ENCODE measurements at regions not wholly inside any gene's neighbourhood (a gene's known extent, or its start where the extent isn't known, plus 50 kb on each side); places are given as distances from the start of the nearest gene placed in this dataset.
"Not testable (repeated sequence)": the region's sequence is repeated elsewhere in the genome, so short reads cannot be mapped to it uniquely, and the experiment has no call there.

DNA sequence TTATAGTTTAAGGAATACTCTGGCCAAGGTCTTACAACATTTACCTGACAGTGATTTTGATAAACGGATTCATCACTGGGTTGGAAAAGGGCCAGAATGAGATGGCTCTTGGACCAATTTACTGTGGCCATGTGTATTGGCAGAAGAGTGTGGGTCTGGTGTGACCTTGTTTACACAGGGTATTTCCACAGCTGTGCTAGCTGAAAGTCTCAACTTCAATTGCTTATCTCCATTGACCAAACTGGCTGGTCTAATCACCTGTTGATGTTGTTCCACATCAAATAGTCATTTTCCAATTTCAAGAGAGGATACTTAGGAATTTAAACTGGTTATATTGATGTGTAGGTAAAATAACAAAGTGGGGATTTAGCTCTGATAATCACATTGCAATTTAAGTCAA, 501.6 kb upstream of the MAP3K7 start:
- no peak for DNase-seq (ENCODE audit: low spot score)

DNA sequence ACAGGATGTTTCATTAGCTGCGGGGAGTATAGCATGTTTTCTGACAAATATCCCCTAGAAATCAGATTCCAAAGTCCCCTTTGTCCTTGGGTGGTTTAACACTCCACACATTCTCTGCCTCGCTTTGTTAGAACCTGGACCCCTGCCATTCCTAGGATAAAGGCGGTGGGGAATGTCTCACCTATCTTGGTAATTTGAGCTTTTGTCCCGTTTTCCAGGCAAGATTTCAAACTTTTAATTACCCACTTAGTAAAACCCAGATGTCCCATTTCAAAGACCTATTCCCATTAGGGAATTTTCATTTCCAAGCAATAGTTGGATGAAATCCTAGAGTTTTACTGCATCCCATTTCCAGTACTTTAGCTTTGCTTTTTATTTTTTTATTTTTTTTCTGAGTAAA, 501.0 kb upstream of the MAP3K7 start:
- no peak for DNase-seq (ENCODE audit: low spot score)

DNA sequence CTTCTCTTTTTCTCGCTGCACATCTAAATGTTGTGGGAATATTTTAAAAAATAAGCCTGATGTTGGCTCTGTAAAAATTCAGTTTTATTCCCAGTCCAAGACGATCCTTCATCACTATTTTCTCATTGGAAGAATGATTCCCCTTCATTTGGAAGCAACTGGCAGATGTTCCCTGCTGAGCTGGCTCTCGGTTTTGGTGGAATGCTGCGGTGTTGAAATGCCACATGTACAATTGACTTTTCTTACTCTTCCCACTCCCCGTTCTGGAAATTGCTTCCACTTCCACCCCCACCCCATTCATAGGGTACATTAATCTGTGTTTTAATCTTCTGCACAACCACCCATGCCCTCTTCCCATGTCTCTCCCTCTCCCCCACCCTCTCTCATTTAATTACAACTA, 496.3 kb upstream of the MAP3K7 start:
- no peak for DNase-seq (ENCODE audit: low spot score)

DNA sequence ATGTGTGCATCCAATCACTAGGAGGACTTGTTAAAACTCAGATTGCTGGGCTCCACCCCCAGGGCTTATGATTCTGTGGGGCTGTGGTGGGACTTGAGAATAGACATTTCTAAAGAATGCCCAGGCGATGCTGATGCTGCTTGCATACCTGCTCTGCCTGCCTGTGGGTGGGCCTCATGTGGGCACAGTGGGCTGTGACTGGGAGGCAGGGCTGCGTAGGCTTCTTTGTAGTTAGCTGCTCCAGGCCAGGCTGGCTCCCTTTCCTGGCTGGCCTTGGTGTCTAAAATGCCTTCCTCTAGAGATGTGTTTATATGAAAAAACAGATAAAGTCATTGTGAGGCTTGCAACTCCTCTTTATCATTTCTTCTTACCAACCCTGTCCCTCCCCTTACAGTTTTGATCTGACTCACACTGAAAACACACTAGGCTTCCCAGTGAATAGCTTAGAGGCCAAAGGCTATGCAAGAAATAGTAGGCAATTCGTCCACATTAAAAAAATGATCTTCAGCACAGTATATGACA, 495.5 kb upstream of the MAP3K7 start:
- DNase-seq (ENCODE audit: low spot score), result no peak

DNA sequence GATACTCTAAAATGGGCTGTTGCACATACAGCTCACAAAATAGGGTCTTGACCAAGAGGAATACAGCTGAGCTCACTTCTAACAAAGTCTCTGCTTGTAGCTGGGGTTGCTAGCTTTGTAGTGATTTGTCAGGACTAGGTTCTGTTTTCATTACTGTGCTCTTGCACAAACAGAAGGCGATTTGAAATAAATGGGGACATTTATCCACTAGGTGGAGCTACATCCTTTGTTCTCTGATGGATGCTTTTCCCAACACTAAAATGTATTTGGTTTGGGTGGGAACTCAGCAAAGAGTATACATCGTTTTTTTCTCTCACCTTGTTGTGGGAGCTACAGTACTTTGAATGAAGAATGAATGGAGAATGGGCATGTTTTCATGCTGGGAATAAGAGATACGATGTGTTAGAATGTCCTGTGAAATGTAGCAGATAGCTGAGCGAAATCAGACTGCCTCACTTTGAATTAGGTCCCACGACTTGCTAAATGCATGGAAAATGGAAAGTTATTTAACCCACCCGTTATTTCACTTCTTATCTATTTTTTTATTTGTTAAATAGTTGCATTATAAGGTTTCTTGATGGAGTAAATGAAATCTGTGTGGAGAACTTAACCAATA, 494.7 kb upstream of the MAP3K7 start:
- DNase-seq (ENCODE audit: low spot score), result peak; percentile 60

DNA sequence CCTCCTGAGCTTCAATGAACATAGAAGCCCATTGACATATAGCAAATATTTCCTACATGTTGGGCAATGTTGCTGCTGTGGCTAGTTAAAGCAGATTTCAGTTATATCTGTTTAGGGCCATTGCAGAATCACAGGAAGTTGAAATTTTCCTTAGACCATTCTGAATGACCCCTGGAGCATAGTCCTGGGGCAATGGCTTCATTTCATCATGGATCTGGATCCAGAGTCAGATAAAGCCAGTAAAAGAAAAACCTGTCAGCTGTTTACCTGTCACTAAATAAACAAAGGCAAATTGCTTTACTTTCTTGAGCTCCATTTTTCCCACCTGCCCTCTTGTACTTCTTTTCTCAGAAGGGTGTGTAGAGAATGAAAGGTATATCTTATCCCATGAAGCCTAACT, 494.0 kb upstream of the MAP3K7 start:
- DNase-seq (ENCODE audit: low spot score), result no peak

DNA sequence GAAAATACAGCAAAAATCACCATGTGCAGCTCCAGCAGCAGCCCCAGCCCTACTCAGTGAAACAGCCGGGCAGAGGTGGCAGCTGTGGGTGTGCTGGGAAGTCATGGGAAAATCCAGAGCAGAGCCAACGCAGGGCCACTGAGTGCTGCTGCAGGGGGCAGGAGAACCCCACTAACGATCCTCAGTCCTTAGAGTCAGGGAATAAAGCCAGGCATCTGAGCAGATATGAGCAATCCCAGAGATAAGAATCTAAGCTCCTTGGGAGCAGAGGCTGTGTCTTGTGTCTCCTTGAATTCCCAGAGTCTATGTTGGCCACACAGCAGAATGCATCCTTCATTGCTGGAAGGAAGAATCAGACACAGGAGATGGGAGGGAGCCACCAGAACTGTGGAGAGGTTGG, 493.1 kb upstream of the MAP3K7 start:
- no peak for DNase-seq (ENCODE audit: low spot score)

DNA sequence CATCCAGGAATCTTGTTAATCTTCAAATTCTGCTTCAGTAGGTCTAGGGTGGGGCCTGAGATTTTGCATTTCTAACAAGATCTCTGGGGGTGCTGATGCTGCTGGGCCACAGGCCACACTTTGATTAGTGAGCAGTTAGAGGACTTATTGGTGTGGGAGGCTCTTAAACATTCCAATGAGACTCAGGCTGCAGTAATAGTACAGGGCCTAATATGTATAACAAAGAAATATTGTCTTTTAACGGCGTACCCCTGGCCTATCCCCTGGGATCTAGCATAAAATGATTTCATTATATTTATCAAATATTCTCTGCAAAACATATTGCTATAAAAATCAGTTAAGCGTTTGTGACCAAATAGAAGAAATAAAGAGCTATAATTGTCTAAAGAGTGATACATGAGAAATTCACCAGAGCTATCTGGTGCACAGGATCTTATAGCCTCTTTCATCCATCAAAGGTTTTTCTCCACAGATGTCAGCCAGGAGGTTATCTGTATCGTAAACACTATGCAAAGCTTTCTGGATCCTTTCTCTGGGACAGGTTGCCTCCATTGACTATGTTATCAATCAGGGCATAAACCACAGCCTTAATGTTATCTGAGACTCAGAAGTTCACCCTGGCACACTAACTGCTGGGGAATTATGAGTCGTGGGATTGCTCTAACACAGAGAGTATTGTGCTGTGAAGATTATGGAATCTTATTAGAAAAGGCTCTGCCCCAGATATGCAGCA, 488.5 kb upstream of the MAP3K7 start:
- DNase-seq (ENCODE audit: low spot score), result no peak

DNA sequence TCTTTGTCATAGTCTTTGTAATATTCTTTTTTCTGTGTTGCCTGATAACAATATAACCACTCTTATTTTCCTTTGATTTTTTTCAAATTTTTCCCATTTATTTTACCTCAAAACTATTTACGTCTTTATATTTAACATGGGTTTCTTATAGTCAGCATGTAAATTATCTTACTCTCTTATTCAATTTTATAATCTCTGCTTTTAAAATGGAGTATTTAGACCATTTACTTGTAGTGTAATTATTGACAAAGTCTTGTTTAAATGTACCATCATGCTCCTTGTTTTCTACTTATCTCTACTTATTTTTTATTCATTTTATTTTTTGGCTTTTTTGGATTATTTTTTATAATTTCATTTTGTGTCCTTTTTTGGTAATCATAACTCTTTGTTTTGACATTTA, 476.5 kb upstream of the MAP3K7 start:
- DNase-seq (ENCODE audit: low spot score), result no peak

DNA sequence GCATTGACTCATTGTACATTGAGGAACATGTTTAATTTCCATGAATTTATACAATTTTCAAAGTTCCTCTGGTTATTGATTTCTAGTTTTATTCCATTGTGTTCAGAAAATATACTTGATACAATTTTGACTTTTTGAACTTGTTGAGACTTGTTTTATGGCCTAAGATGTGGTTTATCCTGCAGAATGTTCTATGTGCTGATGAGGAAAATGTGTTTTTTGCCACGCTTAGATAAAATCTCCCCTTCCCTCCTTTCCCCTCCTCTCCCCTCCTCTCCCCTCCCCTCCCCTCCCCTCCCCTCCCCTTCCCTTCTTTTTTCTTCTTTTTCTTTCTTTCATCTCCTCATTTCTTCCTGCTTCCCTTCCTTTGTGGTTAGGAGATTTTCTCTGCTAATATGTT, 470.8 kb upstream of the MAP3K7 start:
- no peak for DNase-seq (ENCODE audit: low spot score)

DNA sequence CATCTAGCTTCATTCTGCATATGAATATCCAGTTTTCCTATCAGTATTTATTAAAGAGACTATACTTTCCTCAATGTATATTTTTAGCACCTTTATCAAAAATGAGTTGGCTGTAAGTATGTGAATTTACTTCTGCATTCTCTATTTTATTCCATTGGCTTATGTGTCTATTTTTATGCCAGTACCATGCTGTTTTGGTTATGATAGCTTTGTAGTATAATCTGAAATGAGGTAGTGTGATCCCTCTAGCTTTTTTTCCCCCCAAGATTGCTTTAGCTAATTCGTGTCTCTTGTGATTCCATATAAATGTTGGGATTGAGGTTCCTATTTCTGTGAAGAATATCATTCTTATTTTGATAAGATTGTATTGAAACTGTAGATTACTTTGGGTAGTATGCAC, 469.1 kb upstream of the MAP3K7 start:
- no peak for DNase-seq (ENCODE audit: low spot score)

DNA sequence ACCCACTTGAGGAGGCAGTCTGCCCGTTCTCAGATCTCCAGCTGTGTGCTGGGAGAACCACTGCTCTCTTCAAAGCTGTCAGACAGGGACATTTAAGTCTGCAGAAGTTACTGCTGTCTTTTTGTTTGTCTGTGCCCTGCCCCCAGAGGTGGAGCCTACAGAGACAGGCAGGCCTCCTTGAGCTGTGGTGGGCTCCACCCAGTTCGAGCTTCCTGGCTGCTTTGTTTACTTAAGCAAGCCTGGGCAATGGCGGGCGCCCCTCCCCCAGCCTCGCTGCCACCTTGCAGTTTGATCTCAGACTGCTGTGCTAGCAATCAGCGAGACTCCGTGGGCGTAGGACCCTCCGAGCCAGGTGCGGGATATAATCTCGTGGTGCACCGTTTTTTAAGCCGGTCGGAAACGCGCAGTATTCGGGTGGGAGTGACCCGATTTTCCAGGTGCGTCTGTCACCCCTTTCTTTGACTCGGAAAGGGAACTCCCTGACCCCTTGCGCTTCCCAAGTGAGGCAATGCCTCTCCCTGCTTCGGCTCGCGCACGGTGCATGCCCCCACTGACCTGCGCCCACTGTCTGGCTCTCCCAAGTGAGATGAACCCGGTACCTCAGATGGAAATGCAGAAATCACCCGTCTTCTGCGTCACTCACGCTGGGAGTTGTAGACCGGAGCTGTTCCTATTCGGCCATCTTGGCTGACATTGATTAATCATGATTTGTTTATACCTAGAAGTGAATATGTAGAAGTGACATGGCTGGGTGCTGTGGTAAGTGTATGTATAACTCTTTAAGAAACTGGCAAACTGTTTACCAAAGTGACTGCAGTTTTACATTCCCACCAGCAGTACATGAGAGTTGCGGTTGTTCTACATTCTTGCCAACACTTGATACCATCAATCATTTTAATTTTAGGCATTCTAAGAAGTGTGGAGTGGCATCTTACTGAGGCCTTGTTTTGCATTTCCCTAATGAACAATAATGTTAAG, 465.9 kb upstream of the MAP3K7 start:
- not testable (repeated sequence) for DNase-seq (ENCODE audit: low spot score)

DNA sequence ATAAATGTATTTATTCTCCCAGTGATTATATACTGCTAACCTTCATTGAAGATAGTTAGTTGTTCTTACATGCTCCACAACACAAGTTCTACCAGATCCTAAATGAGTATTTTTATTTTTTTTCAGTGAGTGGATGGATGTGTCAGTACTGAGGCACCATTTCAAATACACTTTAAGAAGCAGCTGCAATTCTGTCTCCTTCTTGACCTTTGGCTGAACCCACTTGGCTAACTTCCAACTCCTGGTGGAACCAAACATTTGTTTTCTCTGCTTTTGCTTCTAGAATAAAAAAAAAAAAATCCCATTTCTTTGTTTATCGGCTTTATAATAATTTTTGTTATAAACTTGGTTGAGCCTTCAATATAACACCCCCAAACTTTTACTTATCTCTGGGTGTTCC, 458.3 kb upstream of the MAP3K7 start:
- no peak for DNase-seq (ENCODE audit: low spot score)

DNA sequence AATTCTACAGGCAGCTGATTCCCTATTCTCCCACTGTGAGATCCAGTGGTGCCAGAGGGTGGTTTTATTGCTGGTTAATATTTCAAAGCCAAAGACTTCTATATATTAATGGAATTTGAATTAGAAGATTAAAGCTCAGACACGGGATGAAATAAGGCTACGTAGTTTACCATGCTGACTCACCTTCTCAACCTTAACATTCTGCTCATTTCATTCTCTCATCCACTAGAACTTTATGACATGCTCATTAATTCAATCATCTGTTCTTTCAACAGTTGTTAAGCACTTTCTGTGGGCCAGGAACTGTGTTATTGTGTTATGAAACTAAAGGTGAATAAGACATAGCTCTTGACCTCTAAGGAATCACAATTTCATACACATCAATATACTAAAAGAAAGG, 456.9 kb upstream of the MAP3K7 start:
- DNase-seq (ENCODE audit: low spot score), result no peak

DNA sequence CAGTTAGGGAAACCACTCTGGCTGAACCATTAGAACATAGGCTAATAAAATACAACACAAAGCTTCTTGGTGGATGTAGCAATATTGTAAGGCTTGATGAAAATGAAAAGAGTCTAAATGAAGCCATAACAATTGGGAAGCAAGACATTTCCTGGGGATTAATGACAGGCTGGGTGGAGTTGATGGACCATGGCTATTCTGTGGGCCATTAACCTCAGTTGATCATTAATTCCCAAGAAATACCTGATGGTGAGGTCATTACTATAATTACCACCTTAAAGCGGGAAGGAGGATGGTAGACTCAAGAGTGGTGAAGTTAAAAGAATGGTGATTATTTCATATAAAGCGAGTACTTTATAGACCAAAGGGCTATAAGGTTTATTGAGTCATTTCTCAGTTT, 455.8 kb upstream of the MAP3K7 start:
- DNase-seq (ENCODE audit: low spot score), result no peak

DNA sequence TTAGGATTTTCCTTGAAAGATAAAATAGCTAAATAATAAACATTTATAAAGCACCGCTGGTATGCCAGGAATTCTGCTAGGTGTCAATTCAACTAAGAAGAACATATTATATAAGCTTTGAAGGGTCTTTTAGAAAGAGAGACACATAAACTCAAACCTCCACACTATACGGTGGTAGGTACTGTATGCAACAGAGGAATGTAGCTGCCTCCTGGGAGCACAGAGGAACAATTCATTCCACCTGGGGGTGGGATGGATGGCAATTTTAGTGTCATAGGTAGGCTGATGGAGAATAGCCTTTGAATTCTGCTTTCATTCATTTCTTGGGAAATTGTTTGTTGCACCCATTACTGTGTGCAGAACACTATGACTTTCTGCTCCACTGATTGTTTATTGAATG, 447.1 kb upstream of the MAP3K7 start:
- no peak for DNase-seq (ENCODE audit: low spot score)

DNA sequence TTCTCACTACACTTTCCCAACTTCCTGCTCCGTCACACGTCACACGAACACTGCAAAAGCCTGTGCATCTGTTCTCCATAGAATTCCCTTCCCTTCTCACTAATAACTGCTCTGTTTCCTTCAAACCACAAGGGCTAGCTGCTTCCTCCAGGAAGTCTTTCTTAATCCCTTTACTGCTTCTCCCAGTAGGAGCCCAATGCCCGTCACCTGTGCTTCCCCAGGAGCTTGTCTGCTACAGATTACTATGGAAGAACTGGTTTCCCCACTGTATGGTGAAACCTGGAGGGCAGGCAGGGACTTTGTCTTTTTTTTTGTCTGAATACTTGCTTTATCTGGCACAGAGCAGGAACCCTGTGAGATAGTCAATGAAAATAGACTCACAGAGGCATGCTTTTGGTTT, 444.7 kb upstream of the MAP3K7 start:
- no peak for DNase-seq (ENCODE audit: low spot score)

DNA sequence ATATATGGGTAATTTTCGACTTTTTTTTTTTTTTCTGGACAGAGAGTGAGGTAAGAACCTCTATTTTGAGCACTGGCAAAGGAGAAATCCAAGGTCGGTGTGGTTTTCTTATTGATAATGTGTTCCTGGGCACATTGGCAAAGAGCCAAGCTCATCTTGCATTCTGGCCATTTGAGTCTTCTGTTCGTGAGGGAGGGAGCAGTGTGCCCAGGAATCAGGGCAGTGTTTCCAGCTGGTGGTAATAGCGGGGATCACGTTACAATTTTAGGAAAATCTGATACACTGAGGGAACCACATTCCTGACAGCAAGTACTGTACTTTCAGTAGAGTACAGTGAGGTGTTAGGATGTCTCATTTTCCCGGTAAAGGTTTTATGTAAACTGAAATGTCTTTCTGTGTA, 442.3 kb upstream of the MAP3K7 start:
- no peak for DNase-seq (ENCODE audit: low spot score)

DNA sequence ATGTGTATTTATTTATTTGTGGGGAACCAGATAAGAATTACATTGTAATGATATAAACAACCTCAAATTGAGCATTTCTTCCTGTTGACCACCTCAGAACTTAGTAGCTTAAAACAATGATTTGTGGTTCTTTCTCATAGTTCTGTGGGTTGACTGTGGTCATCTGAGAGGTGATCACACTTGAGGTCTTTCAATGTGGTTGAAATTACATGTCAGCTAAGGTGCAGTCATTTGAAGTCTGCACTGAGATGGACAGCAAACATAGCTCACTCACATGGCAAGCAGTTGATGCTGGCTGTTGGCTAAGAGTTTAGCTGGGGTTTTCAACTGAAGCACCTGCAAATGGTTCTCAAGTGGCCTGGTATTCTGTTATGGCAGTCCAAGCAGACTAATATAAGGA, 436.7 kb upstream of the MAP3K7 start:
- no peak for DNase-seq (ENCODE audit: low spot score)

DNA sequence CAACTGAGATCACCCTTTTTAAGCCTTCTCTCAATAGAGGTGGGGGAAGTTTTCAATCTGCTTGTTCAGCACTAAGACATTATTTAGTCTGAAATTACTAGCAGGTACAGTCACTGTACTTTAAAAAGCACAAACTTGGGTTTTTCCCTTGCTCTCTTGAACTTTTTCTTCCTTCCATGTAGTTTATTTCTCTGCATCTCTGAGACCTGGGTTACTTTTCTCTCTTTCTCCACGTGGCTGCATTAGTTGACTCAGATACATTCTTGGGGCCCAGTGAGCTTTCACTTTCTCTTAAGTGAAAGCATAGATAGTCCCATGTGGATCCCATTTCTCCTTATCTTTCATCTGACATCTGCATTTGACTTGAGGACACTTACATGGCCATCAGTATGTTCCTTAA, 433.9 kb upstream of the MAP3K7 start:
- DNase-seq (ENCODE audit: low spot score), result no peak

DNA sequence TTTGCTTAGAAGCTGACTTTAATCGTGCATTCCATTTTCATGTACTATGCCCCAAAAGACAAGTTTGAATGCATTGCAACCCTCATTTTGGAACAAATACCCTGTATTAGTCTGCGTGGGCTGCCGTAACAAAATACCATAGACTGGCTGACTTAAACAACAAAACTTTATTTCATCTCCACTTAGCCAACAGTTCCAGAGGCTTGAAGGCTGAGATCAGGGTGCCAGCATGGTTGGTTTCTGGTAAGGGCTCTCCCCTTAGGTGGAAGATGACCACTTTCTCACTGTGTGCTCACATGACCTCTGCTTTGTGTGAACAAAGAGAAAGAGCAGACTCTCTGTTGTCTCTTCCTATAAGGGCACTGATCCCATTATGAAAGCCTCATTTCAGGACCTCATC, 431.7 kb upstream of the MAP3K7 start:
- no peak for DNase-seq (ENCODE audit: low spot score)

DNA sequence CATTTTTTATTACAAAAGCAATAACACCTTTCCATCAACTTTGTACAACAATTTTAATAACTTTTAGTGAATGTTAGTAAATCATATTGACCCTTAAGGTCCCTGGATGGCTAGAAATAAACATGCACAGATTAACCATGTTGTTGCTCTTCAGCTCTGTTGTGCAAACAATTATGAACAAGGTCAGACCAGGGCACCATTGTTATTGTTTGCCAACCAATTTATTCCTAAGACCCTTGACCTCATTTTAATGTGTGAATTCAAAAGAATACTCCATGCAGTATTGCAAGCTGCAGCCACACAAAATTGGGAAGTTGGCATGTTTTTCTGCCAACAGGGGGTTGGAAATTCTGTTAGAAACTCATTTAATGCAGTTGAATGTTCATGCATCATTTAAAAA, 426.6 kb upstream of the MAP3K7 start:
- DNase-seq (ENCODE audit: low spot score), result no peak

Measured in HT-29 (cell line).